Retinal pigment epithelial cell (primary cell): ENCODE measurements at regions not wholly inside any gene's neighbourhood (a gene's known extent, or its start where the extent isn't known, plus 50 kb on each side); places are given as distances from the start of the nearest gene placed in this dataset.

ENCODE experiments used
- DNase-seq: peaks from one replicate; pipeline ENCODE4 v3.0.0-alpha.2; 2010; ENCODE audit warnings: low read depth
- H3K4me3 ChIP-seq: 2 replicates; pipeline ENCODE4 v1.5.1; 2011; ENCODE audit warnings: mild to moderate bottlenecking, low read length, control low read depth, moderate library complexity
- CTCF ChIP-seq: conservative IDR thresholded peaks from 2 replicates; pipeline ENCODE4 v1.5.1; 2011; ENCODE audit warnings: low read depth, low read length, control low read depth, inconsistent platforms

- no peak for DNase-seq
- no peak overlapping the region for H3K4me3 ChIP-seq
- no peak for TF ChIP-seq CTCF
Measured at GRCh38 chr2:195202163-195202845, 454.7 kb upstream of the SLC39A10 start.

- no peak overlapping the region for H3K4me3 ChIP-seq
- no peak for TF ChIP-seq CTCF
- DNase-seq = no peak
Measured at GRCh38 chr2:195199864-195200263, 457.2 kb upstream of the SLC39A10 start.

GRCh38 chr2:195181059-195181705 lies 475.8 kb upstream of the SLC39A10 start:
- TF ChIP-seq CTCF = no peak
- H3K4me3 ChIP-seq = no peak overlapping the region
- no peak for DNase-seq

GRCh38 chr2:195168369-195168768 lies 488.7 kb upstream of the SLC39A10 start:
- no peak for TF ChIP-seq CTCF
- no peak for DNase-seq
- no peak overlapping the region for H3K4me3 ChIP-seq

GRCh38 chr2:195164930-195165329 lies 492.1 kb upstream of the SLC39A10 start:
- TF ChIP-seq CTCF = no peak
- H3K4me3 ChIP-seq = no peak overlapping the region
- no peak for DNase-seq

GRCh38 chr2:195162918-195163317 lies 494.1 kb upstream of the SLC39A10 start:
- DNase-seq = no peak
- no peak overlapping the region for H3K4me3 ChIP-seq
- no peak for TF ChIP-seq CTCF

- H3K4me3 ChIP-seq = no peak overlapping the region
- TF ChIP-seq CTCF = no peak
- DNase-seq = no peak
Measured at GRCh38 chr2:195162194-195162593, 494.8 kb upstream of the SLC39A10 start.
